ES-I3 (cell line): ENCODE measurements at regions not wholly inside any gene's neighbourhood (a gene's known extent, or its start where the extent isn't known, plus 50 kb on each side); places are given as distances from the start of the nearest gene placed in this dataset.

ENCODE experiments used
- H3K36me3 ChIP-seq: 2 replicates; pipeline ENCODE4 v1.6.1; 2013; ENCODE audit warnings: mild to moderate bottlenecking, low read length, control low read depth, moderate library complexity; ENCODE audit not compliant: insufficient read depth
- H3K4me1 ChIP-seq: 2 replicates; pipeline ENCODE4 v1.6.1; 2013; ENCODE audit warnings: mild to moderate bottlenecking, control low read depth, low read length; ENCODE audit not compliant: insufficient read depth
- H3K9ac ChIP-seq: 2 replicates; pipeline ENCODE4 v1.6.1; 2013; ENCODE audit warnings: low read depth, mild to moderate bottlenecking, low read length, moderate library complexity
- H3K9me3 ChIP-seq: 2 replicates; pipeline ENCODE4 v1.6.1; 2013; ENCODE audit warnings: mild to moderate bottlenecking, low read length, moderate library complexity; ENCODE audit not compliant: control insufficient read depth, insufficient read depth

DNA sequence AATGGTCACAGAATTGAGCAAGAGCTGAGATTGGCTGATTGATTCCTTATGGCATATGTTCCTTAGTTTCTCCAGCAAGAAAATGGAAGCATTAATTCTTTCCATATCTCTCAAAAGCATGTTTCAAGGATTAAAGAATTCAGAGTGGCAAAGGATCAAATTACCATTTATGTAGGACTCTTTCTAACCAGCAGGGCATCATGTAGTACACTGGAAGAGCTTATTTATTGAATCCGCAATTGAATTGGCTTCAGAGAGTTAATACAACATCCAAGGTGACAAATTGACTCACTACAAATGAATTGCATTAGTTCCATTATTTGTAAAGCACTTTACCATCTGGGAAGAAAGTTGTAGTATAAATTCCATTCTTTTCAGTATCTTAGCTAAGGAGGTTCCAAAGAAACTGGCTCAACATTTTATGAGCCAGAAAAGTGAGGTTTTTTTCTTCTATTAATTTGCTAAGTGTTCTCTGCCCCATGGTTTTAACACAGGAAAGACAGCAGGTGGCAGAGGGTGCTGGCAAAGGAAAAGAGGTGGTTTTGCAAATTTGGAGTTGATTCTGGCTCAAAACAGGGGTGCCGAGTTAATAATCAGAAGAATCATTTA lies 409.9 kb downstream of the MTX2 start:
- Histone ChIP-seq H3K36me3 (no peaks in the 10 kb centered on the region), H3K9me3 (no peaks in the 10 kb centered on the region), H3K9ac (no peak overlapping the region; the same call in 1 of the 2 replicates)

DNA sequence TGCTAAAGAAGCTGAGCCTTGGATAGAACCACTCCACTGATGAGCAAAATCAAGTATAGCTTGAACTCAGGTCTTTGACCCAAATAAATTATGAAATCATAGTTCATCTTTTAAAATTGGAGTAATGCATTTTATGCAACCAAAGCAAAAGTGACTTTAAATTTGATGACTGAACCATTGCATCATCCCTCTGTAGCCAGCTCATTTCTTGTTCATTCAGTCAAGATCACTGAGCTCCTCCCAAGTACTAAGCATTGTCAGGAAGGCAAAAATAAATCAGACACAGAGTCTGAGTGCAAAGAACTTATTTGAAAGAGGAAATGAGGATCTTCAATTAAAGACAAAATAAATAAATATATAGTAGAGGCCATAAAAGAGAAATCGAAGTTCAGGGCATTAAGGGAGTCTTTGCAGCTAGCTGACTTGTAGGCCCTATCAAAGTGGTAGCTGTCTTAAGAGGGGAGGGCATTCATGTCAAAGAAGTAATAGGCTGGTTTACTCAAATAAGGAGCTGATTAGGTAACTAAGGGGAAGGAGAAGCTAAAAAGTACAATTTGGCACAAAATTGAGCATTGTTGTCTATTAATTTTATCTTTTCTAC lies 411.8 kb downstream of the MTX2 start:
- no peaks in the 10 kb centered on the region for H3K36me3 ChIP-seq
- no peaks in the 10 kb centered on the region for H3K9me3 ChIP-seq
- H3K9ac ChIP-seq: no peak overlapping the region
- H3K4me1 ChIP-seq: peaks cover 14% of the 10 kb centered on the region; the same call in 1 of the 2 replicates

More for the DNA sequence above, 409.9 kb downstream of the MTX2 start:
- H3K4me1 ChIP-seq: peaks cover 20% of the 10 kb centered on the region; the same call in 1 of the 2 replicates

DNA sequence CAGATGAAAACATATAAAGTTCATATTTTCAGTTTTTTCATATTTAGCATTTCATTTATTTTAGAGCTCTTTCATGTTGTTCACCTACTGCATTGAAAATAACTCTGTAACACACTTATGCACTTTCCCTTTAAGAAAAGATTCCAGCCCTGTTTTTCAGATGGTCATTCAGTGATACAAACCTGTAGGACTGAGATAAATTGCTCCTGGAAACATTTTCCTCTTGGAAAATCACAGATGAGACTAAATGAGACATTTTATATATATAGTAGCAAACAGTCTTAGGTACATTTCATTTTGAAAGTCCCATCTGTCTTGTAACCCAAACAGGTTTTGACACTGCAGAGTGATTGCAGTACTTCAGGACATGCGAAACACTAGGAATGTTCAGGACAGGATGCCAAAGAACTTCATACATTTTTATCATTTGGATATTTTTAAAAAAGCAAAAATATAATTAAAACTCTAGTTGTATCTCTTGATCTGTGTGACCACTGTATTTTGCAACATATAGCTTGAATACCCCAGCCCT lies 412.4 kb downstream of the MTX2 start:
- H3K36me3 ChIP-seq: no peaks in the 10 kb centered on the region
- H3K4me1 ChIP-seq: peaks cover 14% of the 10 kb centered on the region; the same call in 1 of the 2 replicates
- H3K9me3 ChIP-seq: no peaks in the 10 kb centered on the region
- peak overlapping the region; percentile 4; the same call in 1 of the 2 replicates for H3K9ac ChIP-seq

DNA sequence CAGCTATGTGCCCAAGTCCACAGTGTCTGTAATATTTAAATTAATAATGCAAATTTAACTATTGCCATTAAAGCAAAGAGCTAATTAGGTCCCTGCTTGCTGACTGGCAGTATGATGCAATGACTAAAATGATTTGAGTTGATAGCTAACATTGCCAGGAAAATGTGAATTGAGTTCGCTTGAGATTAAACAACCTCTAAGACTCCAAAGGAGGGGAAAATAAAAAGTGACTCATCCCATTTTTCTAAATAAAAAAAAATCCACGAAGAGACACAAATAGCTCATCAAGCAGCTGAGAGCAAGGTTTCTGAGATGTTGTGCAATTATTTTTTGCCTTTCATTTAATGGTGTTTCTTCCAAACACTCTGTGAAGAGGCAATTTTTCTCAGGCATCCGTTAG lies 413.0 kb downstream of the MTX2 start:
- Histone ChIP-seq H3K9me3 (no peaks in the 10 kb centered on the region), H3K36me3 (no peaks in the 10 kb centered on the region), H3K4me1 (peaks cover 14% of the 10 kb centered on the region; the same call in 1 of the 2 replicates), H3K9ac (no peak overlapping the region; the same call in 1 of the 2 replicates)

DNA sequence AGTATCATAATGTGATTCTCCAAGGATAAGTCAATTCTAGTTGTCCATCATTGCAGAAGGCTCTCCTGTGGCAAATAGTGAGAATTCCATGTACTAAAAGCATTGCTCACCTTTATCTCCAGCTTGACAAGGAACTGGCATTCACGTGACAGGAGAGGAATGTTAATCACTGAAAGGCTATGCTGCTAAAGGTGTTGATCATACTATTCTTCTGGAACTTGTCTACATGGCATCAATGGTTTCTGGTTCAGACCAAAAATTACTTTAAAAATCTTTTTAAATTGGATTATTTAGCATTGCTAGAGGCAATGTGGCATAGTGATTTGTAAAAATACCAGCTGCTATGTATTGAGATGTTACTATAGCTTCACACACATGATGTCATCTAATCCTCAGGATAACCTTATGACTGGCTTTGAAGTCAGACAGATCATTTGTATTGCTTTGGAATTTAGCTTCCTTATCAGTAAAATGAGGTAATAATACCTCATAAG lies 414.4 kb downstream of the MTX2 start:
- no peaks in the 10 kb centered on the region for H3K9me3 ChIP-seq
- no peak overlapping the region for H3K9ac ChIP-seq
- H3K4me1 ChIP-seq: peaks cover 14% of the 10 kb centered on the region; the same call in 1 of the 2 replicates
- no peaks in the 10 kb centered on the region for H3K36me3 ChIP-seq

DNA sequence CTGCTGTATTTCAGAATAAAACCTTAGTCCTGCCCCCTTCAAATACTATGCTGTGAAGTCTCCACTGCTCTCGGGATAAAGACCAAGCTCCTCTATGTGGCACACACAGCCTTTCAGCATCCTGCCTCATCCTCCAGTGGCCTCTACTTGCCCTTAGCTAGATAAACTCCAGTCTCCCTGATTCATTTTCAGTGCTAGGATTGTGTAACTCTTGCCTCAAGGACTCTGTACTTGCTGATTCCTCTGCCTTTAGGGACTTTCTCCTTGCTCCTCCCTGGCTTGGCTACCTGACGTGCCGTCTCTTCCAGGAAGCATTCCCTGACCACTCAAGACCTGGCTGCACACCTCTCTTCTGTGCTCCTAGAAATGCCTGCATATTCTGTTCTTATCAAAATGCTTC lies 416.7 kb downstream of the MTX2 start:
- no peak overlapping the region for H3K9ac ChIP-seq
- H3K9me3 ChIP-seq: no peaks in the 10 kb centered on the region
- no peaks in the 10 kb centered on the region for H3K36me3 ChIP-seq
- 0 out of 2 replicates have a peak, but pooled peaks cover 9% of the 10 kb centered on the region for H3K4me1 ChIP-seq

DNA sequence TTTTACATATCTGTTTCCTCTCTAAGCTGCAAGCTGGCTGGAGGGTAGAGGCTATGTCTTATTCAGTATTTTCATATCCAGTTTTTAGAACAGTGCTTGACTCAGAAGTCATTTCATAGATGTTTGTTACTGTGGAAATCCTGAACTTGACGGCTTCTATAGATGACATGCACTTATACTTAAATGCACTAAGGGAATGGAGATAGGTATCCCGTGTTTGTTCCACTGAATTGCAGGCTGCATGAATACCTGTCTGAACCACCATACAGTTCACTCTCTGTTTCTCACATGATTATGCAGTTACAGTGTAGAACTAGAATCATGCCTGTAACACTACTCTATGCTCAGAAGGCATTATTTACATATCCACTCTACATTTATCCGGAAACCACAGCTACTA lies 417.1 kb downstream of the MTX2 start:
- Histone ChIP-seq H3K36me3 (no peaks in the 10 kb centered on the region), H3K9ac (no peak overlapping the region), H3K9me3 (no peaks in the 10 kb centered on the region), H3K4me1 (0 out of 2 replicates have a peak, but pooled peaks cover 5% of the 10 kb centered on the region)

DNA sequence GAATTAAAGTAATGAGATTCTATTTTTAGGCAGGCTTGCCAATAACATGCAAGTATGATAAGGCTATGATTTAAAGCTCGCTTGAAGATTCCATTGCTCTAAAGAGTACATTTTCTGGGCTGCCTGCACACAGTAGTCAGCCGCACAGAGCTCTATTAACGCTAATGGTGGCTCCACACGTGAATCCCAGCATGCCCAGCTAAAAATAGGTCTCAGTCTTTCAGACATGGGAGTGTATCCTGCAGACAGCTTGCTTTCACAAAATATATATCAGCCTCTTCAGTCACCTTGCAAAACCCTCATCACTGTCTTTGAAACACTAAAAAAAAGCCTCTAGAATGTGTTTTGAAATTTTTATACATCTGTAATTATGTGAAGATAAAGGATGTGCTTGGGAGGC lies 418.1 kb downstream of the MTX2 start:
- H3K4me1 ChIP-seq: 0 out of 2 replicates have a peak, but pooled peaks cover 1% of the 10 kb centered on the region
- no peaks in the 10 kb centered on the region for H3K9me3 ChIP-seq
- no peak overlapping the region for H3K9ac ChIP-seq
- no peaks in the 10 kb centered on the region for H3K36me3 ChIP-seq

DNA sequence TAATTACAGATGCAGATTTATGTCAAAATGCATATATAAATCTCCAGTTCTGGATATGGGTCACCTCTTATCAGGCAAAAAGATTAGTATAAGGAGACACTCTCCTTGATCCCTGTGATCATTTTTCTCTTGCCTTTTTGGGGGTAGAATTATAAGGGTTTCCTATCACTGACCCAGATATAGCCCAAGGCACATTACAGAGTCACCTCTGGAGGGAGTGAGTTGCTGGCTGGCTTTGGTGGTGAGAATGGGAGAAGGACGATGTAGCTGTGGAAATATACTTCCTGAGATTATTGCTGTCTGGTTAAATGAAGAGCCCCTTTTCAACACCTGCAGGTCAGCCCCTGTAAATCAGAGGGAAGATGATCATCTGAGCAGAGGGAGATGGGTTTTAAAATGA lies 418.7 kb downstream of the MTX2 start:
- Histone ChIP-seq H3K4me1 (no peaks in the 10 kb centered on the region), H3K9me3 (no peaks in the 10 kb centered on the region)

DNA sequence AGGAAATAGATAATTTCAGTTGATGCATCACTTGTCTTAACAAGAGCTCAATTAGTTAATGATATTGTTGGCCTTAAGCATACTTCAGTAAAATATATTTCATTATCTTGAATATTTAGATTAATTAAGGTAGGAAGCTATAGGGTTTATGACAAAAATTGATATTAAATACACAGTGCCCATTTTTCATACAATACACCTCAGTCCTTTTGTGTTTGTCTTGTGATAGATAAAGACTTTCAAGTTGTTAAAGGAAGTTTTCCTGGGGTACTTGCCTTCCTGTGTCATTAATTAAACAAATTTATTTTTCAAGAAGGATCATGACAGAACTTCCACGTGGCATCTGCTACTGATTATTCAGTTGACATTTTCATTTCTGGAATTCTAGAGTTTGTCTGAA lies 420.5 kb downstream of the MTX2 start:
- Histone ChIP-seq H3K9me3 (no peaks in the 10 kb centered on the region), H3K36me3 (no peaks in the 10 kb centered on the region), H3K4me1 (no peaks in the 10 kb centered on the region), H3K9ac (no peak overlapping the region)

More for the DNA sequence above, 418.7 kb downstream of the MTX2 start:
- H3K36me3 ChIP-seq: no peaks in the 10 kb centered on the region
- no peak overlapping the region for H3K9ac ChIP-seq

DNA sequence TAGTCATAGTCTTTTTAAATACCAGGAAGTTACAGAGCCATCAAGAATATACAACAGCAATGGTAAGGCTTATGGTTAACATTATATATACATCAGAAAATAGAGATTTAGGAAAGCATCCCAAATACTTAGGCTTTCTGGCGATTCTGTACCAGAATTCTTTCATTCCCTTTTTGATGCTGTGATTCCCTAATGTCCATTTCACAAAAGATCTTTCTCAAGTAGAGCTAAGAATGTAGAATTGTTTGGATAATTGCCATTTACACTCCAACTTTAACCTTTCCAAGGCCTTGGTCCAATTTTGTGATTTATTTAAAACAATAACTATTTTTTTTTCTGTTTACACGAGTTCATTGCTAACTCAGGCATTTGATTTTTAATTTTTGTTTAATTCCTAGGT lies 422.2 kb downstream of the MTX2 start:
- H3K4me1 ChIP-seq: no peaks in the 10 kb centered on the region
- H3K9me3 ChIP-seq: no peaks in the 10 kb centered on the region
- no peaks in the 10 kb centered on the region for H3K36me3 ChIP-seq
- no peak overlapping the region for H3K9ac ChIP-seq

DNA sequence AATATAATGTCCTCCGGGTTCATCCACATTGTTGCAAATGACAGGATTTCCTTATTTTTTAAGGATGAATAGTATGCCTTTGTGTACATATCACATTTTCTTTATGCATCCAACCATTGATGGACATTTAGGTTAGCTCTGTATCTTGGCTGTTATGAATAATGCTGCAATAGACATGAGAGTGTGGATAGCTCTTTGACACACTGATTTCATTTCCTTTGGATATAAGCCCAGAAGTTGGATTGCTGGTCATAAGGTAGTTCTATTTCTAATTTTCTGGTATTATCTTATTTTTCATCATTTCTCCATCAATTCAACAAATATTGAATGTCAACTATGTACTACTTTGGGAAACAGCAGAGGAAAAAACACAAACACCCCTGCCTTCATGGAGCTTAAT lies 423.3 kb downstream of the MTX2 start:
- H3K4me1 ChIP-seq: no peaks in the 10 kb centered on the region
- no peaks in the 10 kb centered on the region for H3K9me3 ChIP-seq
- H3K36me3 ChIP-seq: no peaks in the 10 kb centered on the region
- no peak overlapping the region for H3K9ac ChIP-seq

DNA sequence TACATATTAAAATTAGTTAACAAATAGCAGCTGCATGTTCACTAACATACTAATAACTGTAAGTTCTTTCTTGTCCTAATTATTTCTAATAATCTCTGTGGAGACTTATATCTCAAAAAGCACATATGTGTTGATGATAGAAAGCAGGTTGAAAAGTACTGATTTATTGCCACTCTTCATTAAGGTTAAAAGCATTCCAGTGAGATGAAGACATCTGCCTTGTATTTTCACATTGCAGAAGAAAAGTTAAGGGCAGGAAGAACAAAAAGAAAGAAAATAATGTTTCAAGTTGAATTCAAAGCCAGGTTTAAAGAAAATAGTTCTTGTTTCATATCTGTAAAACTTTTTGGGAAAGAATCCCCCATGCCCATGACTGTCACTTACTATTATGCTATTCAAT lies 429.9 kb downstream of the MTX2 start:
- H3K4me1 ChIP-seq: no peaks in the 10 kb centered on the region; the same call in 1 of the 2 replicates
- H3K36me3 ChIP-seq: no peaks in the 10 kb centered on the region
- H3K9me3 ChIP-seq: no peaks in the 10 kb centered on the region
- no peak overlapping the region for H3K9ac ChIP-seq

DNA sequence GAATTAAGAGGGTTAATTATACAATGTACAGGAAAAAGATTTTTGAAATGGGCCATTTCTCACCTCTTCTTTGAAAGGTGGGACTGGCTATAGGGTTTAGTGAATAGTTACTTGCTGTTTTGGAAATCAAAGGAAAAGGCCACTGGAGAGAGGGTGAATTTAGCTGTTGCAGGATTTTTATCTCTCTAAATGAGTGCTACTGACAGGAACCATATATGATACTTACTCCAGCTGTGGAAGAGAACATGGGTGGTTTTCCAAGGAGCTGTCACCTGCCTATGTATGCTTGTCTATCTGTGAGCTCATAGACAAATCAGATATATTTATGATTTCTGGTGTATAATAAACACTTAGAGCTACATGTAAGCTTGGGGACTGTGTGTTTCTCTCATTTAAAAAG lies 430.4 kb downstream of the MTX2 start:
- Histone ChIP-seq H3K36me3 (no peaks in the 10 kb centered on the region), H3K9me3 (no peaks in the 10 kb centered on the region), H3K4me1 (no peaks in the 10 kb centered on the region; the same call in 1 of the 2 replicates), H3K9ac (no peak overlapping the region)

DNA sequence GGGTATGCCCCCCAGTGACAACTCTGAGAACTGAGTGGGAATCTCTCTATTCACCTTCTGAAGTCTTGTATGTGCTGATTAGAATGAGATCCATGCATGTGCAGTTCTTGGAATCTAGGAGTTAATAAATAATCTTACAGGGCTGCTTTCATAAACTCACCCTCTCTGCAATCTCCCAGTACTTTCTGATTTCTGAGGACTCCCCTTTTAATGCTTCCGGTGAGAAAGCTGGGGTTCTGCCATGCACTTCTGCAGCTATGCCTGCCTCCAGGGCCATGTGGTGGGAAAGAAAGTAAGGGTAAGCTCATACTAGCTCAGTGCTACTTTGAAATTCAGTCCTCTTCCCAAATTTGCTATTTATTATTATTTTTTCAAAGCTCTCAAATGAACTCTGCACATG lies 432.9 kb downstream of the MTX2 start:
- H3K9ac ChIP-seq: no peak overlapping the region
- no peaks in the 10 kb centered on the region for H3K9me3 ChIP-seq
- no peaks in the 10 kb centered on the region; the same call in 1 of the 2 replicates for H3K4me1 ChIP-seq
- no peaks in the 10 kb centered on the region for H3K36me3 ChIP-seq
